Lower leg skin (tissue), 3 donors: ENCODE measurements at regions not wholly inside any gene's neighbourhood (a gene's known extent, or its start where the extent isn't known, plus 50 kb on each side); places are given as distances from the start of the nearest gene placed in this dataset.

Experiments used
- CTCF ChIP-seq, 3 donors: fragments of 450-650 bp; IDR thresholded peaks; one replicate each; pipeline ENCODE4 v1.5.1; 2016; ENCODE audit warnings: antibody characterized with exemption in 3 of 3, mild to moderate bottlenecking in 3 of 3, moderate library complexity in 2 of 3
- POLR2A ChIP-seq, 2 donors: fragments of 450-650 bp; IDR thresholded peaks; one replicate each; pipeline ENCODE4 v1.6.1; 2016 to 2017; ENCODE audit warnings: antibody characterized with exemption in 2 of 2, mild to moderate bottlenecking in 1 of 2, moderate library complexity in 1 of 2

- TF ChIP-seq CTCF (IDR thresholded peaks at IDR 0.05) = no peak
- no peak for TF ChIP-seq POLR2A (IDR thresholded peaks at IDR 0.05)
Observed at GRCh38 chr15:94804613-94805012, 573.3 kb downstream of the MCTP2 start.
